ENCODE measurements at regions not wholly inside any gene's neighbourhood (a gene's known extent, or its start where the extent isn't known, plus 50 kb on each side); places are given as distances from the start of the nearest gene placed in this dataset.

GRCh38 chr15:77844798-77845446 is 212.2 kb upstream of the LINGO1 start:
- Mint-ChIP-seq H3K36me3 (no peaks in the 10 kb centered on the region), H3K4me3 (no peak overlapping the region), H3K9me3 (peaks cover 0 to 1% (median under 1%) of the 10 kb centered on the region in 6 donors), H3K27ac (no peak overlapping the region), H3K27me3 (ENCODE audit: low read depth in 3 of 3) (peaks cover 1 to 16% (median 10%) of the 10 kb centered on the region in 3 donors), H3K4me1 (no peaks in the 10 kb centered on the region)
- no peak for DNase-seq

- Mint-ChIP-seq H3K9me3 (no peaks in the 10 kb centered on the region), H3K36me3 (no peaks in the 10 kb centered on the region), H3K27ac (no peak overlapping the region), H3K27me3 (ENCODE audit: low read depth in 3 of 3) (peaks cover 1 to 13% (median 10%) of the 10 kb centered on the region in 3 donors), H3K4me1 (no peaks in the 10 kb centered on the region), H3K4me3 (no peak overlapping the region)
- DNase-seq = no peak
Observed at GRCh38 chr15:77843546-77843945, 210.8 kb upstream of the LINGO1 start.

GRCh38 chr15:77840991-77841775 is 208.5 kb upstream of the LINGO1 start:
- H3K9me3 Mint-ChIP-seq = no peaks in the 10 kb centered on the region
- H3K4me1 Mint-ChIP-seq = no peaks in the 10 kb centered on the region
- H3K27ac Mint-ChIP-seq = no peak overlapping the region
- H3K36me3 Mint-ChIP-seq = no peaks in the 10 kb centered on the region
- DNase-seq = no peak
- H3K27me3 Mint-ChIP-seq (ENCODE audit: low read depth in 3 of 3) = peaks cover 1 to 6% (median 6%) of the 10 kb centered on the region in 3 donors
- no peak overlapping the region for H3K4me3 Mint-ChIP-seq

GRCh38 chr15:77839970-77840905 is 207.5 kb upstream of the LINGO1 start:
- H3K9me3 Mint-ChIP-seq = no peaks in the 10 kb centered on the region
- no peaks in the 10 kb centered on the region for H3K36me3 Mint-ChIP-seq
- H3K27ac Mint-ChIP-seq = no peak overlapping the region
- H3K27me3 Mint-ChIP-seq (ENCODE audit: low read depth in 3 of 3) = peaks cover 0 to 6% (median 3%) of the 10 kb centered on the region in 3 donors
- DNase-seq = no peak
- no peaks in the 10 kb centered on the region for H3K4me1 Mint-ChIP-seq
- H3K4me3 Mint-ChIP-seq = no peak overlapping the region

- H3K27me3 Mint-ChIP-seq (ENCODE audit: low read depth in 3 of 3) = peaks cover 0 to 3% (median under 1%) of the 10 kb centered on the region in 3 donors
- H3K27ac Mint-ChIP-seq = no peak overlapping the region
- H3K4me3 Mint-ChIP-seq = no peak overlapping the region
- no peaks in the 10 kb centered on the region for H3K36me3 Mint-ChIP-seq
- DNase-seq = no peak
- H3K4me1 Mint-ChIP-seq = no peaks in the 10 kb centered on the region
- H3K9me3 Mint-ChIP-seq = no peaks in the 10 kb centered on the region
Observed at GRCh38 chr15:77839456-77839855, 206.7 kb upstream of the LINGO1 start.

GRCh38 chr15:77838595-77838994 is 205.9 kb upstream of the LINGO1 start:
- Mint-ChIP-seq H3K4me3 (no peak overlapping the region), H3K27ac (no peak overlapping the region), H3K9me3 (no peaks in the 10 kb centered on the region), H3K27me3 (ENCODE audit: low read depth in 3 of 3) (peaks cover 0 to 3% (median 1%) of the 10 kb centered on the region in 3 donors), H3K4me1 (no peaks in the 10 kb centered on the region), H3K36me3 (no peaks in the 10 kb centered on the region)
- DNase-seq = no peak

GRCh38 chr15:77838061-77838460 is 205.3 kb upstream of the LINGO1 start:
- Mint-ChIP-seq H3K4me1 (no peaks in the 10 kb centered on the region), H3K27ac (no peak overlapping the region), H3K9me3 (no peaks in the 10 kb centered on the region), H3K4me3 (no peak overlapping the region), H3K27me3 (ENCODE audit: low read depth in 3 of 3) (peaks cover 0 to 3% (median 1%) of the 10 kb centered on the region in 3 donors), H3K36me3 (no peaks in the 10 kb centered on the region)
- DNase-seq = no peak

GRCh38 chr15:77837649-77838025 is 204.9 kb upstream of the LINGO1 start:
- no peak for DNase-seq
- no peak overlapping the region for H3K4me3 Mint-ChIP-seq
- H3K9me3 Mint-ChIP-seq = no peaks in the 10 kb centered on the region
- no peaks in the 10 kb centered on the region for H3K4me1 Mint-ChIP-seq
- no peaks in the 10 kb centered on the region for H3K36me3 Mint-ChIP-seq
- peaks cover 0 to 3% (median 1%) of the 10 kb centered on the region in 3 donors for H3K27me3 Mint-ChIP-seq (ENCODE audit: low read depth in 3 of 3)
- no peak overlapping the region for H3K27ac Mint-ChIP-seq

GRCh38 chr15:77836906-77837648 is 204.4 kb upstream of the LINGO1 start:
- no peaks in the 10 kb centered on the region for H3K4me1 Mint-ChIP-seq
- H3K4me3 Mint-ChIP-seq = no peak overlapping the region
- no peaks in the 10 kb centered on the region for H3K9me3 Mint-ChIP-seq
- H3K27me3 Mint-ChIP-seq (ENCODE audit: low read depth in 3 of 3) = peaks cover 0 to 3% (median 1%) of the 10 kb centered on the region in 3 donors
- H3K36me3 Mint-ChIP-seq = no peaks in the 10 kb centered on the region
- DNase-seq = no peak
- no peak overlapping the region for H3K27ac Mint-ChIP-seq

GRCh38 chr15:77836121-77836692 is 203.5 kb upstream of the LINGO1 start:
- Mint-ChIP-seq H3K27ac (no peak overlapping the region), H3K4me1 (no peaks in the 10 kb centered on the region), H3K4me3 (no peak overlapping the region), H3K9me3 (no peaks in the 10 kb centered on the region), H3K27me3 (ENCODE audit: low read depth in 3 of 3) (peaks cover 0 to 3% (median 1%) of the 10 kb centered on the region in 3 donors), H3K36me3 (no peaks in the 10 kb centered on the region)
- no peak for DNase-seq

- H3K9me3 Mint-ChIP-seq = no peaks in the 10 kb centered on the region
- H3K4me1 Mint-ChIP-seq = no peaks in the 10 kb centered on the region
- DNase-seq = no peak
- H3K27me3 Mint-ChIP-seq (ENCODE audit: low read depth in 3 of 3) = peaks cover 0 to 3% (median 1%) of the 10 kb centered on the region in 3 donors
- no peaks in the 10 kb centered on the region for H3K36me3 Mint-ChIP-seq
- no peak overlapping the region for H3K27ac Mint-ChIP-seq
- H3K4me3 Mint-ChIP-seq = no peak overlapping the region
Observed at GRCh38 chr15:77834276-77834990, 201.7 kb upstream of the LINGO1 start.

GRCh38 chr15:77832874-77833273 is 200.2 kb upstream of the LINGO1 start:
- H3K4me1 Mint-ChIP-seq = no peaks in the 10 kb centered on the region
- H3K27ac Mint-ChIP-seq = no peak overlapping the region
- H3K4me3 Mint-ChIP-seq = no peak overlapping the region
- no peak for DNase-seq
- no peaks in the 10 kb centered on the region for H3K36me3 Mint-ChIP-seq
- peaks cover 1 to 6% (median 2%) of the 10 kb centered on the region in 3 donors for H3K27me3 Mint-ChIP-seq (ENCODE audit: low read depth in 3 of 3)
- H3K9me3 Mint-ChIP-seq = no peaks in the 10 kb centered on the region
